HG02870 (cell line): ENCODE measurements at regions not wholly inside any gene's neighbourhood (a gene's known extent, or its start where the extent isn't known, plus 50 kb on each side); places are given as distances from the start of the nearest gene placed in this dataset.

Experiments used
- ATAC-seq: cut with Tn5 transposase; IDR thresholded peaks from one replicate; pipeline ENCODE4 v1.9.1; 2021; ENCODE audit warnings: mild to moderate bottlenecking, moderate library complexity; ENCODE audit not compliant: unreplicated experiment

- no peak for ATAC-seq
These were observed 59.7 kb upstream of the LYPLAL1 start for GRCh38 chr1:219114014-219114413.

- ATAC-seq, result no peak
These were observed 53.8 kb upstream of the LYPLAL1 start for GRCh38 chr1:219119839-219120238.

GRCh38 chr1:219120624-219121544 is 52.8 kb upstream of the LYPLAL1 start:
- no peak for ATAC-seq

DNA sequence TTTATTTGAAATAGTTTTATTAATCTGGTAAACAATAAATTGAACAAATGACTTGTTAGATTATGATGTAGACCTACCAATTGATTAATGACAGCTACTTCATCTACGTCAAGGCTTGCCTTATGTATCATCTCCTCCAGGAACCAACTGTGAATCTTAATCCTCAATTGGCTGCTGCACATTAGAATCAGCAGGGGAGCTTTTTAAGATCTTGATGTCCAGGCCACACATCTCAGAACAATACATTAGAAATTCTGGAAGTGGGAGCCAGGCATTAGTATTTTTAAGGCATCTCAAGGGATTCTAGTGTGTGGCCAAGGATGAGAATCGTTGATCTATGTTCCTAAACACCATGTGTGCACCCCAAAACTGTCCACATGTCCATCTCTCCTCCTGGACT is 52.0 kb upstream of the LYPLAL1 start:
- no peak for ATAC-seq

- no peak for ATAC-seq
These were observed 50.6 kb upstream of the LYPLAL1 start for GRCh38 chr1:219123036-219123435.
